Astrocyte (in vitro differentiated cells and primary cell): ENCODE measurements at regions not wholly inside any gene's neighbourhood (a gene's known extent, or its start where the extent isn't known, plus 50 kb on each side); places are given as distances from the start of the nearest gene placed in this dataset.
A peak's percentile ranks its signal among the peaks of the same experiment; 100 is the strongest.

ENCODE experiments used
- DNase-seq: peaks from one replicate; pipeline ENCODE4 v3.0.0-alpha.2; 2010; ENCODE audit warnings: low read depth
- FAIRE-seq: peaks from 2 replicates; lab custom pipeline; 2011; peaks lifted over from hg19 to GRCh38; lab: Jason Lieb, UNC
- H2AFZ ChIP-seq: 2 replicates; pipeline ENCODE4 v1.6.0; 2012; ENCODE audit warnings: low read depth, low read length, inconsistent platforms
- H3K27ac ChIP-seq: 2 replicates; pipeline ENCODE4 v1.5.1; 2011; ENCODE audit warnings: low read depth, low read length, inconsistent platforms
- H3K27me3 ChIP-seq: 2 replicates; pipeline ENCODE4 v1.6.0; 2011; ENCODE audit warnings: low read length, inconsistent platforms; ENCODE audit not compliant: insufficient read depth
- H3K36me3 ChIP-seq: 2 replicates; pipeline ENCODE4 v1.5.1; 2011; ENCODE audit warnings: low read length, inconsistent platforms; ENCODE audit not compliant: insufficient read depth
- H3K4me1 ChIP-seq: 2 replicates; pipeline ENCODE4 v1.5.1; 2011; ENCODE audit warnings: low read length, inconsistent platforms; ENCODE audit not compliant: insufficient read depth
- H3K4me2 ChIP-seq: 2 replicates; pipeline ENCODE4 v1.6.0; 2012; ENCODE audit warnings: low read length, inconsistent platforms
- H3K4me3 ChIP-seq: 2 replicates; pipeline ENCODE4 v1.5.1; 2011; ENCODE audit warnings: low read depth, mild to moderate bottlenecking, low read length, inconsistent platforms; ENCODE audit not compliant: insufficient read depth
- H3K79me2 ChIP-seq: 2 replicates; pipeline ENCODE4 v1.6.0; 2012; ENCODE audit warnings: mild to moderate bottlenecking, low read length, inconsistent platforms; ENCODE audit not compliant: insufficient read depth
- H3K9ac ChIP-seq: 2 replicates; pipeline ENCODE4 v1.6.0; 2012; ENCODE audit warnings: mild to moderate bottlenecking, low read length, inconsistent platforms
- H3K9me3 ChIP-seq: 2 replicates; pipeline ENCODE4 v1.5.1; 2012; ENCODE audit warnings: low read depth, mild to moderate bottlenecking, low read length, inconsistent platforms; ENCODE audit not compliant: insufficient read depth
- H4K20me1 ChIP-seq: 2 replicates; pipeline ENCODE4 v1.6.0; 2012; ENCODE audit warnings: low read length, inconsistent platforms; ENCODE audit not compliant: insufficient read depth
- H3K27ac Mint-ChIP-seq: one replicate; pipeline ENCODE4 v1.8.0; 2021; ENCODE audit warnings: mild to moderate bottlenecking, mixed read lengths; ENCODE audit not compliant: unreplicated experiment
- H3K27me3 Mint-ChIP-seq: one replicate; pipeline ENCODE4 v1.8.0; 2021; ENCODE audit warnings: low read depth, mixed read lengths; ENCODE audit not compliant: unreplicated experiment
- H3K36me3 Mint-ChIP-seq: one replicate; pipeline ENCODE4 v1.8.0; 2021; ENCODE audit warnings: low read depth, mixed read lengths; ENCODE audit not compliant: unreplicated experiment
- H3K4me1 Mint-ChIP-seq: one replicate; pipeline ENCODE4 v1.8.0; 2021; ENCODE audit warnings: low read depth, mixed read lengths; ENCODE audit not compliant: unreplicated experiment
- H3K4me3 Mint-ChIP-seq: one replicate; pipeline ENCODE4 v1.8.0; 2021; ENCODE audit warnings: mild to moderate bottlenecking, moderate library complexity, mixed read lengths; ENCODE audit not compliant: unreplicated experiment
- H3K9me3 Mint-ChIP-seq: one replicate; pipeline ENCODE4 v1.8.0; 2021; ENCODE audit warnings: mild to moderate bottlenecking, mixed read lengths; ENCODE audit not compliant: unreplicated experiment
- CTCF ChIP-seq: IDR thresholded peaks from 2 replicates; pipeline ENCODE4 v1.5.1; 2011; ENCODE audit warnings: low read depth, mild to moderate bottlenecking, inconsistent platforms, low read length, moderate library complexity; ENCODE audit not compliant: insufficient read depth
- EZH2 ChIP-seq: IDR thresholded peaks from 2 replicates; pipeline ENCODE4 v1.6.1; 2012; ENCODE audit warnings: mild to moderate bottlenecking, low read length, inconsistent platforms; ENCODE audit not compliant: insufficient read depth

- Mint-ChIP-seq H3K36me3 (no peaks in the 10 kb centered on the region), H3K4me1 (peaks cover 5% of the 10 kb centered on the region), H3K27ac (no peak overlapping the region), H3K27me3 (peaks cover 6% of the 10 kb centered on the region), H3K4me3 (no peak overlapping the region), H3K9me3 (no peaks in the 10 kb centered on the region)
- H3K4me2 ChIP-seq, result peak overlapping the region; percentile 79
- H3K4me3 ChIP-seq, result peak overlapping the region; percentile 58
- peaks cover 20% of the 10 kb centered on the region for H3K79me2 ChIP-seq
- DNase-seq (peak; percentile 42), FAIRE-seq (no peak)
- H2AFZ ChIP-seq, result no peak overlapping the region
- no peaks in the 10 kb centered on the region for H3K27me3 ChIP-seq
- no peaks in the 10 kb centered on the region for H3K9me3 ChIP-seq
- no peaks in the 10 kb centered on the region for H4K20me1 ChIP-seq
- peak overlapping the region; percentile 73 for H3K9ac ChIP-seq
- no peaks in the 10 kb centered on the region for H3K36me3 ChIP-seq
- peaks cover 13% of the 10 kb centered on the region for H3K4me1 ChIP-seq
- TF ChIP-seq CTCF (no peak), EZH2 (no peak)
- H3K27ac ChIP-seq, result peak overlapping the region; percentile 74
Observed at GRCh38 chr20:51861726-51862466, 59.6 kb upstream of the SALL4 start.

GRCh38 chr20:51860111-51860882, 58.0 kb upstream of the SALL4 start:
- Histone ChIP-seq H3K27ac (peak overlapping the region; percentile 61), H3K4me2 (peak overlapping the region; percentile 79), H3K36me3 (no peaks in the 10 kb centered on the region), H3K9me3 (no peaks in the 10 kb centered on the region), H3K79me2 (peaks cover 20% of the 10 kb centered on the region), H3K4me3 (peak overlapping the region; percentile 14), H3K4me1 (peaks cover 13% of the 10 kb centered on the region), H4K20me1 (no peaks in the 10 kb centered on the region), H2AFZ (peak overlapping the region; percentile 2), H3K27me3 (no peaks in the 10 kb centered on the region), H3K9ac (peak overlapping the region; percentile 39)
- Mint-ChIP-seq H3K36me3 (no peaks in the 10 kb centered on the region), H3K27ac (no peak overlapping the region), H3K4me1 (peaks cover 5% of the 10 kb centered on the region), H3K4me3 (no peak overlapping the region), H3K9me3 (no peaks in the 10 kb centered on the region), H3K27me3 (peaks cover 2% of the 10 kb centered on the region)
- TF ChIP-seq EZH2, result no peak
- TF ChIP-seq CTCF, result no peak
- FAIRE-seq (peak; percentile 76), DNase-seq (peak; percentile 87)
